ENCODE measurements at regions not wholly inside any gene's neighbourhood (a gene's known extent, or its start where the extent isn't known, plus 50 kb on each side); places are given as distances from the start of the nearest gene placed in this dataset.

GRCh38 chr4:1470816-1471442, 64.7 kb upstream of the NKX1-1 start:
- CTCF ChIA-PET: no interaction called here
- TF ChIP-seq MAX (IDR thresholded peaks at IDR 0.05; ENCODE audit: insufficient read depth, insufficient read length) (no peak), JUN (IDR thresholded peaks at IDR 0.05; ENCODE audit: borderline replicate concordance, insufficient read depth, insufficient read length, low read depth) (no peak), POLR2AphosphoS5 (IDR thresholded peaks at IDR 0.05; ENCODE audit: insufficient read depth, low read depth, low read length) (no peak), EZH2 (IDR thresholded peaks at IDR 0.05; ENCODE audit: borderline replicate concordance, low read depth, low read length, severe bottlenecking) (no peak), CTCF (IDR thresholded peaks at IDR 0.05; ENCODE audit: extremely low read depth in 1 of 2, insufficient read depth in 1 of 2, low read depth in 1 of 2, low read length in 2 of 2) (no peak), GATA2 (IDR thresholded peaks at IDR 0.05; ENCODE audit: insufficient read depth, insufficient read length, low read depth, low read length) (no peak)
- BruUV-seq (replicated peaks): no TSS peak

More at GRCh38 chr4:1470816-1471442, 64.7 kb upstream of the NKX1-1 start:
- Histone ChIP-seq H3K4me2 (ENCODE audit: insufficient read depth, low read length) (no peak overlapping the region), H4K20me1 (replicated peaks; ENCODE audit: control insufficient read depth, extremely low read depth, insufficient read depth, low read length) (no peaks in the 10 kb centered on the region), H3K9me3 (replicated peaks; ENCODE audit: control insufficient read depth, insufficient read depth, low read length) (no peaks in the 10 kb centered on the region), H3K9me1 (replicated peaks; ENCODE audit: control insufficient read depth, extremely low read depth, insufficient read depth, low read length) (no peaks in the 10 kb centered on the region), H3K4me3 (replicated peaks in 1 of 3; ENCODE audit: insufficient read depth in 1 of 3, low read depth in 1 of 3, low read length in 3 of 3) (no peak overlapping the region), H3K27ac (ENCODE audit: insufficient read depth, low read depth, low read length) (no peak overlapping the region), H3K36me3 (ENCODE audit: control insufficient read depth in 2 of 2, extremely low read depth in 1 of 2, insufficient read depth in 2 of 2, low read length in 2 of 2) (no peaks in the 10 kb centered on the region), H2AFZ (ENCODE audit: low read depth, low read length) (no peak overlapping the region), H3K79me2 (ENCODE audit: control insufficient read depth, insufficient read depth, low read length) (no peaks in the 10 kb centered on the region), H3K9ac (replicated peaks; ENCODE audit: extremely low read depth, insufficient read depth, low read length) (no peak overlapping the region), H3K4me1 (ENCODE audit: control insufficient read depth, extremely low read depth, insufficient read depth, low read length) (no peaks in the 10 kb centered on the region), H3K27me3 (ENCODE audit: control insufficient read depth in 2 of 2, insufficient read depth in 2 of 2, low read length in 2 of 2) (peaks cover 0 to 4% of the 10 kb centered on the region in 2 experiments)
- dilution Hi-C loops (cut with MboI; ENCODE audit: extremely low pct_ligation_motif_present, low sequenced_read_pairs) (no loop called here), intact Hi-C loops (cut with micrococcal nuclease) (no loop called here)
- POLR2A ChIA-PET: no interaction called here
- no peak for FAIRE-seq
- DNase-seq (ENCODE audit: low read depth, low spot score): no peak

Measured in endothelial cell of umbilical vein (primary cell).